ENCODE measurements at regions not wholly inside any gene's neighbourhood (a gene's known extent, or its start where the extent isn't known, plus 50 kb on each side); places are given as distances from the start of the nearest gene placed in this dataset.

- TF ChIP-seq CTCF (conservative IDR thresholded peaks at IDR 0.05): no peak
- no peak for TF ChIP-seq ZFX (IDR thresholded peaks at IDR 0.05)
These were observed 589.8 kb downstream of the RNF144B start for GRCh38 chr6:18976966-18977365.
